Astrocyte of the hippocampus (primary cell): ENCODE measurements at regions not wholly inside any gene's neighbourhood (a gene's known extent, or its start where the extent isn't known, plus 50 kb on each side); places are given as distances from the start of the nearest gene placed in this dataset.
A peak's percentile ranks its signal among the peaks of the same experiment; 100 is the strongest.

Source experiments
- DNase-seq: peaks from one replicate; pipeline ENCODE4 v3.0.0; 2011; ENCODE audit warnings: low read depth, low spot score

DNA sequence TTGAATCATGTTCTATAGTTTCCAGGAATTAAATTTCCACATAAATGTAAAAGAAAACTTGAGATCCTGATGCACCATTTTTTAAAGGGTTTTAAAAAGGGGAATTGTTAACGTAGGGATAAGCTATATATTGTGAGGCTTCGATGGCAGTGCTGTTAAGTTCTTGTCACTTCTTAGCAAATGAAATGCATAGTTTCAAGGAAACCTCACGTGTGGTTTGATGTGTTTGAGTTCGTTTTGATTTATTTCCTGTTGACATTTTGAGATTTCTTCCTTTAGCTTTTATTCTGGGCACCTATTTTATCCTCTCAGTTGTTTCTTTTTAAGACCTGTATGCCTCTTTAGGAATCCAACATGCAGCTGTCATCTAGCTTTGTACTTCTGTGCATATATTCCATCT, 301.0 kb downstream of the DOCK8 start:
- no peak for DNase-seq

GRCh38 chr9:517993-518392, 303.3 kb downstream of the DOCK8 start:
- no peak for DNase-seq

GRCh38 chr9:518540-518939, 303.9 kb downstream of the DOCK8 start:
- no peak for DNase-seq

DNA sequence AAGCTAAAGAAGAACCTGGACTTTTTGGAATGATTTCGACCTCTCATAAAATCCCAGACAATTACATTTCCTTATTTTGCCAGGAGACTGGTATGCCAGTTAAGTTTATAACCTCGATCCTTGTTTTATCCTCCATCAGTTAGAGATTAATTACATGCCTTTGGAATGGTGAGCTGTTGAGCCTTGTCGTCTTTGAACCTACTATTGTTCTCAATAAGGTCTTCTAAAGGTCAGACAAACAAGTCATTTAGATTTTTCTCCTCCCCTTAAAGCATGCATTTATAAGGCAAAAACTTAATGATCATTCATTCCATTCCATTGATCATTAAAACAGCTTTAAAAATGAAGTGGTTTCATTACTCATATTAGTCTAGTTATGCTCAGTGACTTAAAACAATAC, 304.9 kb downstream of the DOCK8 start:
- no peak for DNase-seq

DNA sequence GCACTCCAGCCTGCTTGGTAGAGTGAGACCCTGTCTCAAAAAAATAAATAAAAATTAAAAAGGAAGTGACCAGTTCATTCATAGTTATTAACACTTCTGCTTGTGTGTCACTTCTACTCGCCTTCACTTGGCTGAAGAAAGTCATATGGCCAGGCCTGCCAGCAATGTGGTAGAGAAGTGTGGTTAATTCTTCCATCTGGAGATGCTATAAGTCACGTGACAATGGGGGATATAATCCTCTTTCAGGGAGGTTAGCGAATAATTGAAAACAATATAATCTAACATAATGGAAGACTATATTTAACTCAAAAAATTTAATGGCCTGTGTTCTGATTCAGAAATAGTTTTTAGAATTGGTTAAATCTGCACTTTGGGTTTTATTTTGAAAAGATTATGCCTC, 305.6 kb downstream of the DOCK8 start:
- no peak for DNase-seq

GRCh38 chr9:522190-522589, 307.5 kb downstream of the DOCK8 start:
- no peak for DNase-seq

DNA sequence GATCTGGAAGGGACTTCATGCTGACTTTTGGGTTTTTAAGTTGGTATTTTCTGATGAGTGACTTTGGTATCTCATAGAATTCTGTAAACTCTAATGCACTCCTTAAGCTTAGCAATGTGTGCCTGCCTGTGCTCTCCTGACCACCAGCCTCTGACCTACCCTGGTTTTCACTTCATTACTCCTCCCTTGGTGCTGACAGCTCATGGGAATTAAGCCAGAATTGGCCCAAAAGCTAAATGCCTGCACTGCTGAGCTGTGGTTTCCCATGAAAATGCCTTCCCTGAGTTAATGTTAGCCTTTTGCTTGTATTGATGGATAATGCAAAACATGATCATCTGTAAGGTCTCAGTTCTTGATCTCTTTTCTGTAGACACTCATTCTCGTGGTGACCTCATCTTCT, 308.0 kb downstream of the DOCK8 start:
- DNase-seq, result peak; percentile 73

DNA sequence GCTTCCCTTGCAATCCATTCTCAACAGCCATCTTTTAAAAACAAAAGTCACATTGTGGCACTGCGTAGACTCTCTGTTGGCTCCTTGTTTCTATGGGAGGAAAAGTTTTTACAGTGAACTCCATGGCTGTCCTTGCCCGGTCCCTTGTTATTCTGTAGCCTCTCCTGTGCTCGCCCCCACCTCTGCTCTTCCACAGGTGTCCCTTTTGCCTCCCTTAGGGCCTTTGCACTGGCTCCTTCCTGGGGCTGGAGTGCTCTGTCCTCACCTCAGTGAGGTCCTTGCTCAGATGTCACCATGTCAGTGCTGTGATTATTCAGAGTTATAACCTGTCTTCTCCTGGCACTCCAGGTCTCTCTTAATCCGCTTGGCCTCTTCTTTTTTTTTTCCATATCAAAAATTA, 308.8 kb downstream of the DOCK8 start:
- no peak for DNase-seq

DNA sequence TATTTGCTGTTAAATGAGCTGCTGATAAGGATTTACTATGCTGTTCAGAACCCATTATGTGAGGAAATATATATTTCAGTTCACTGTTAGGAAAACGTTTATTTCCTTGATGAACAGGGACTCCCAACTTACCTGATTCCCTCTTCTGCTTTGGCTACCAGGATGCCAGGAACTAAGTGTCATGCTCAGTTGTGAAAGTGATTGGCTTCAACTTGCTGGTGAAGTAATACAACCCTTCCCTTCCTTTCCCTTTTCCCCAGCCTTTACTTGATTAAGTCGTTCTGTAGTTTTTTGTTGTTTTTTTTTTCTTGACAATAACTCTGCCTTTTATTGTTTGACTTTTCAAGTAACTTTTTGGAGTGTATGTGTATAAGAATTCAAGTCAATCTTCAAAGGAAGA, 309.3 kb downstream of the DOCK8 start:
- no peak for DNase-seq

GRCh38 chr9:526904-527591, 312.4 kb downstream of the DOCK8 start:
- no peak for DNase-seq

GRCh38 chr9:529731-530130, 311.8 kb upstream of the DMRT1 start:
- DNase-seq, result no peak

- peak; percentile 69 for DNase-seq
Observed at GRCh38 chr9:530681-531080, 310.8 kb upstream of the DMRT1 start.

DNA sequence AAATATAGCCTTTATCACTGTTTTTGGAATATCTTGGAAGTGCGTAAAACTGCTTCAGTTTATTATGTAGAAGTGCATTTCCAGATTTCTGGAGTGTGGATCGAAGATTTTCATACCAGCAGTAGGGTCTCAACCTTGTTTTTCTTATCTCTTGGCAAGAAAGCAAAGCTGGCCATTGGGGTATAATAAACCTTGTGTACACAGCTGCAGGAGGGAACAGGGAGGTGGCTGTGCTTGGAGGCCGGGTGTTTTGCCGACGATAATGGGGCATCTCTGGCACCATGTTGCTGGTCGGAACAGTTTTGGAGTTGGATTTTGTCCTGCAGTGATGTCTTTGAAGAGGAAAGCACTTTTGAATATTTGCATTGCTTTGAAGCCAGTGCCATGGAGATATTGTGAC, 308.8 kb upstream of the DMRT1 start:
- no peak for DNase-seq

DNA sequence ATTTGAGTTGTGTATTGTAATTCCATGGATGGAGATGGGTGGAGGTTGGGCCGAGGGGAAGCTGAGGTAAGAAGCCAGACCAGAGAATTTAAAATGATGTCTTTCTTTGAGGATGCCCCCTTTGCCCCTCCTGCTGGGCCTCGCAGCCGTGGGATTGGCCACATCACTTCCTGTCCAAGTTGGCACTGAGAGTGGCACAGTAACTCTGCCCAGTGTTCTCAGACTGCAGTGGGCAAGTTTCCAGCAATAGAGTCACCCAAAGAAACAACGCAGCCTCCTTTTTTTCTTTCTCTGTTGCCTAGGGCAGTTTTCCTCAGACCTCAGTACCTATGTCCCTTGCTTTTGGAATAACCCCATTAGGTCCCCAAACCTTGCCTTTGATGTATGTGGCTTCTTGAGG, 306.6 kb upstream of the DMRT1 start:
- peak; percentile 28 for DNase-seq

DNA sequence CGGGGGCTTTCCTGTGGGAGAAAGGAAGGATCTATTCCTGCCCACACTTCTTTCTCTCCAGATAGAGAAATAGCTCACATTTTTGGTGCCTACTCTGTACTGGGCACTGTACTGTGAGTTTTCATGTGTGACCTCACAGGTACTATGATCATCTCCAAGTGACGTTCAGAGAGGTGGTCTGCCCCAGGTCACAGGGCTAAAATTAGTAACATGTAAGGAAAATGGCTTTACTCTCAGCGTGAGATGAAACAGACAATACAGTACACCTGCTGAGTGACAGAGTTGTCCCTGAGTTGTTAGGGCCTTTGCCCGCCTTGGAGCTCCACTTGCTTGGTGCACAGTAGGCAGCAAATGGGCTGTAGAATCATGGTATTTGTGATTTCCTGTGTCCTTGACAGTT, 306.1 kb upstream of the DMRT1 start:
- DNase-seq, result no peak

GRCh38 chr9:536597-537511, 304.6 kb upstream of the DMRT1 start:
- no peak for DNase-seq

DNA sequence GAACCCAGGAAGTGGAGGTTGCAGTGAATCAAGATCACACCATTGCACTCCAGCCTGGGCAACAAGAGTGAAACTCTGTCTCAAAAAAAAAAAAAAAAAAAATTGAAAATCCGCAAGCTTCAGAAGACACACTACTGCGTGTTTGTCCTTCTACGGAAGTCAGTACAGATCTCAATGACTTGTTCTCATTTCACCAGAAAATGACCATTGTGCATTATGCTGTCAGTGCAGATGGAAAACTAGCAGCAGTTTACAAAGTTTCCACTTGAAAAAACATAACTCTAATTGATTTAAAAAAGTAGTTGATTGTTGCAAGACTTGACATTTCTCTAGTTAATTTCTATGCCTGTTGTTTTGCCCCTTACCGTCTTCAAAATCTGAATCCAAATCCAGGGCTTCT, 298.0 kb upstream of the DMRT1 start:
- no peak for DNase-seq

GRCh38 chr9:545480-545879, 296.0 kb upstream of the DMRT1 start:
- peak; percentile 34 for DNase-seq

- no peak for DNase-seq
Observed at GRCh38 chr9:546235-546634, 295.3 kb upstream of the DMRT1 start.

DNA sequence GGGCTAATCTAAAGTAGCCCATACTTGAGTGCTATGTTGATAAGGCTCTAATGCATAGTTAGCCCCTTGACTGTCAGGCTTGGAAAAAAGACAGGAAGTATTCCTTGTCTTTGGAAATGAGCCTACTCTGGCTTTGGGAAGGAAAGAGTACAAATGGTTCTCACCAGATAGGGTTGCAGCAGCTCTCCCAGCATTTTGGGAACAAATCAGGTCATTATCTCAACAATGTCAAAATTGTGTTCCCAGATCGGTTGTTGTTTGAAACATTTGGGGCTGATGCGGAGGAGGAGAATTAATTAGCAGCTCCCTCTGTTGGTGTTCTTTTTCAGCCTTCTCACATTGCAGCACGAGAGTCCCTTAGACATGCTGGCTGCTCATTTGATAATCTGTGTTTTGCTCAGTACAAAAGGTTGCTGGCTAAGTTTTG, 294.7 kb upstream of the DMRT1 start:
- peak; percentile 42 for DNase-seq

DNA sequence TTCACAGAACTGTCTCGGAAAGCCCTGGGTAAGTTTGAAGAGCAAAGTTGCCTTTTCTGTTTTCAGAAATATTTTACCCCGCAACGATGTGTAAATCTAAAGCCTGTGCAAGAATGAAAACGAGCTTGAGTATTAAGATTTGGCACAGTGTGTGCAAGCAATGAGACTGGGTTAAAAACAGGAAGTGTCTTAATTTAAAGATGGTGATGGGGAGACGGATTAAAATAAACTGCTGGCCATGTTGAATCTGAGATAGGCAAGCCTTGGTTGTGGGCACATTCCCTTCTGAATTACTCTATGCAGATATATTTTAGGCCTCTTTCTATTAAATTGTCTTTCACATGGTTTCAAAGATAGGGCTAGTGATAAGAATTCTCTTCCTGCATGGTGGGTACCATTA, 294.2 kb upstream of the DMRT1 start:
- DNase-seq, result no peak

DNA sequence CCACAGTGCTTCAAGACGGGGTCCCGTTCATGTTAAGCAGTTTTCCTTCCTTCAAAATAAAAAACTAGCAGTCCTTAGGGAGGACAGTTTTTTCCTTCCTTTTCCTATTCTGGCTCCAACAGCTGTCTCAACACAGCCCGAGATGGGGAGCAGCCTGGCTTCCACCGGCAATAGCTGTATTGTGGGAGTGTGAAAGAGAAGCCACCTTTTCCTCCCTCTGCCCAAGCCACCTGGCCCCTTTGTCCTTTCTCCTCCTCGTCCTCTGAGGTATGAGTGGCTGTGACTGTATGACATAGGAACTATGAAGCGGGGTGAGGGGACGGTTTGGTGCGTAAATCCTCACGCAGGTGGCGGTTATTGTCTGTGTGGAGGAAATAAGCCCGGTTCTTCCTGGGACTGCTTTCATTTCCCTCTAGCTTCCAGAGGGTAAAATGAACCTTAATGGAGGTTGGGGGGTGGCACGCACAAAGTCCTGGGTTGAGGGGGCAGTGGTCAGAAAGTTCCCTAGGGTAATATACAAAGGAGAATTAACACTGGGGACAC, 292.0 kb upstream of the DMRT1 start:
- DNase-seq, result no peak

DNA sequence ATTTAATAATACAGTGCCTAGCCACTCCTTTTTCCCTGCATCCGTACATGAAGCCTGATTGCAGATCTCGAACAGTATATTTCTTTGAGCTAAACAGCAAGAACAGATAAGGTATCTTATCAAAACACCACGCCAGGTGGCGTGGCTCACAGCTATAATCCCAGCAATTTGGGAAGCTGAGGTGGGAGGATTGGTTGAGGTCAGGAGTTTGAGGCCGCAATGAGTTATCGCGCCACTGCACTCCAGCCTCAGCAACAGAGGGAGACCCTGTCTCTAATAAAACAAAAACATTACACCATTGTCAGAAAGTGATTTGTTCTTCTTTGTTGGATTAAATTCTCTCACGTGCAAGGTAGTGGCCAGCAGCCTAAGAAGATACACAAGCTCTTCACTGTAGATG, 291.2 kb upstream of the DMRT1 start:
- no peak for DNase-seq
